ENCODE measurements at regions not wholly inside any gene's neighbourhood (a gene's known extent, or its start where the extent isn't known, plus 50 kb on each side); places are given as distances from the start of the nearest gene placed in this dataset.

- DNase-seq (ENCODE audit: low read depth, low spot score) (no peak), FAIRE-seq (no peak)
- ChIA-PET CTCF (no interaction called here), POLR2A (no interaction called here)
- TF ChIP-seq MAX (IDR thresholded peaks at IDR 0.05; ENCODE audit: insufficient read depth, insufficient read length): no peak
- no peak for TF ChIP-seq CTCF (IDR thresholded peaks at IDR 0.05; ENCODE audit: extremely low read depth in 1 of 2, insufficient read depth in 1 of 2, low read depth in 1 of 2, low read length in 2 of 2)
- no peak for TF ChIP-seq EZH2 (IDR thresholded peaks at IDR 0.05; ENCODE audit: borderline replicate concordance, low read depth, low read length, severe bottlenecking)
- TF ChIP-seq GATA2 (IDR thresholded peaks at IDR 0.05; ENCODE audit: insufficient read depth, insufficient read length, low read depth, low read length): no peak
- no peak for TF ChIP-seq FOS (IDR thresholded peaks at IDR 0.05; ENCODE audit: borderline replicate concordance, insufficient read depth, low read length)
- TF ChIP-seq JUN (IDR thresholded peaks at IDR 0.05; ENCODE audit: borderline replicate concordance, insufficient read depth, insufficient read length, low read depth): no peak
- TF ChIP-seq MYC (IDR thresholded peaks at IDR 0.05; ENCODE audit: low read depth, low read length): no peak
- no peak for TF ChIP-seq POLR2A (IDR thresholded peaks at IDR 0.05; ENCODE audit: low read depth, low read length)
- TF ChIP-seq POLR2AphosphoS5 (IDR thresholded peaks at IDR 0.05; ENCODE audit: insufficient read depth, low read depth, low read length): no peak
- no peak overlapping the region for H3K9ac ChIP-seq (replicated peaks; ENCODE audit: extremely low read depth, insufficient read depth, low read length)
- BruUV-seq (replicated peaks): no TSS peak
- H3K9me3 ChIP-seq (replicated peaks; ENCODE audit: control insufficient read depth, insufficient read depth, low read length): peaks cover 5% of the 10 kb centered on the region
- H3K4me2 ChIP-seq (ENCODE audit: insufficient read depth, low read length): no peak overlapping the region
- no peaks in the 10 kb centered on the region for H3K9me1 ChIP-seq (replicated peaks; ENCODE audit: control insufficient read depth, extremely low read depth, insufficient read depth, low read length)
- no peak overlapping the region for H2AFZ ChIP-seq (ENCODE audit: low read depth, low read length)
- H3K27ac ChIP-seq (ENCODE audit: insufficient read depth, low read depth, low read length): no peak overlapping the region
- dilution Hi-C loops (cut with MboI; ENCODE audit: extremely low pct_ligation_motif_present, low sequenced_read_pairs) (no loop called here), intact Hi-C loops (cut with micrococcal nuclease) (no loop called here)
- no peaks in the 10 kb centered on the region for H4K20me1 ChIP-seq (replicated peaks; ENCODE audit: control insufficient read depth, extremely low read depth, insufficient read depth, low read length)
- no peak overlapping the region for H3K4me3 ChIP-seq (replicated peaks in 1 of 3; ENCODE audit: insufficient read depth in 1 of 3, low read depth in 1 of 3, low read length in 3 of 3)
- H3K79me2 ChIP-seq (ENCODE audit: control insufficient read depth, insufficient read depth, low read length): no peaks in the 10 kb centered on the region
- H3K27me3 ChIP-seq (ENCODE audit: control insufficient read depth in 2 of 2, insufficient read depth in 2 of 2, low read length in 2 of 2): no peaks in the 10 kb centered on the region
- H3K4me1 ChIP-seq (ENCODE audit: control insufficient read depth, extremely low read depth, insufficient read depth, low read length): no peaks in the 10 kb centered on the region
- no peaks in the 10 kb centered on the region for H3K36me3 ChIP-seq (ENCODE audit: control insufficient read depth in 2 of 2, extremely low read depth in 1 of 2, insufficient read depth in 2 of 2, low read length in 2 of 2)
Observed at GRCh38 chr13:47672245-47673008, 328.6 kb downstream of the SUCLA2 start.
